CD4-positive, alpha-beta T cell treated with Interleukin-15 for 1 hour (primary cell): ENCODE measurements at regions not wholly inside any gene's neighbourhood (a gene's known extent, or its start where the extent isn't known, plus 50 kb on each side); places are given as distances from the start of the nearest gene placed in this dataset.
"Not testable (repeated sequence)": the region's sequence is repeated elsewhere in the genome, so short reads cannot be mapped to it uniquely, and the experiment has no call there.

Source experiments
- DNase-seq: peaks from one replicate; pipeline ENCODE4 v3.0.0-alpha.2; 2020

DNA sequence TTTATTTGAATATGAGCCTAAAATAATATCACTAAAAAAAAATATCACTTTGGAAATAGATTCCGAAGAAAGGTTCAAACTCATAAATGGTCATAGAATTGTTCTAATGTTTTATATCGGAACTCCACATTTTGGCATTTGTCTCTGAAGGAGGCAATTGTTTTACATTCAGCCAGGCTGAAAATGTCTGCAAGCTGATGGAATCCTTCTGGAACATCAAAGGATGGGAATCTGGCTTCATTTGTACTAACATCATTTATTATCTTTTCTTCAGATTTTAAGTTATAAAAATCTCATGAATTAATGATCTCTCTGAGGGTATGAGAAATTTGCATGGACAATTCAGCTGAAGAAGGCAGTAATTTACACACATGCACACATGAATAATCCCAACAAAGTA, 251.4 kb upstream of the RGMA start:
- DNase-seq, result no peak

GRCh38 chr15:93333796-93334195, 244.8 kb upstream of the RGMA start:
- no peak for DNase-seq

DNA sequence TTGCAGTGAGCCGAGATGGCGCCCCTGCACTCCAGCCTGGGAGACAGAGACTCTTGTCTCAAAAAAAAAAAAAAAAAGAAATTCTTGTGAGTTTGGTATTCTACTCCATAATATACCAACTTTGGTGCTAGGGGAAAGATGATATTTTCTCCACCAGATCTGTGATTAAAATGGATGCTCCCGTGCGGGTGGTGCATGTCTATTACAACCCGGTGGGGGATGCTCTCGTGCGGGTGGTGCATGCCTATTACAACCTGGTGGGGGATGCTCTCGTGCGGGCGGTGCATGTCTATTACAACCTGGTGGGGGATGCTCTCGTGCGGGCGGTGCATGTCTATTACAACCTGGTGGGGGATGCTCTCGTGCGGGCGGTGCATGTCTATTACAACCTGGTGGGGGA, 244.1 kb upstream of the RGMA start:
- not testable (repeated sequence) for DNase-seq

- DNase-seq, result no peak
Measured at GRCh38 chr15:93332168-93332553, 243.2 kb upstream of the RGMA start.

DNA sequence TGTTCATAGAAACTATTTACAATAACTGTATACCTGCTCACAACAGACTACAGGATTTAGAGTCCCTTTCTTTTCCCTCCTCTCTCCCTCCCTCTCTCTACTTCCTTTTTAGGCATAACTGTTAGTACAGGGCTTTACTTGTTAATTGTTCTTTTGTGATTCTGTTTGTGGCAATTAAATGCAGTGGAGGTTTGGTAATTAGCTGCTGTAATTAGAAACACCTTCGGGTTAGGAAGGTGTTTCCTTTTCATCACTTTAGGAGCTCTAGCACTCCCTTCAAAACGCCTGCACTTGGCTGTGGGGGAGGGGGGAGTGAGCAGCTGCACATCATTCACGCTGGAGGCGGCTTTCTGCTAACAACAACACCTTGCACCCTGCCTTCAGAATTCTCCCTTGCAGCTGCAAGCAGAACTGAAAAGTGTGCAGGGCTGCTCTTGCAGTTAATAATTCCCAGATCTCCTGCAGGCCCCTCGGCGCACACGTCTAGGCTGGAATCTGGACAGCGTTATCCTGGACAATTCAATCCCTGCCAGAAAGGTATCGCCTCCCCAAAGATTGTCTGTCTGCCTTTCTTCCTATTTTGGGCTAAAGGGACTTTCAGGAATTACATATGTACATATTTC, 242.6 kb upstream of the RGMA start:
- no peak for DNase-seq

GRCh38 chr15:93330912-93331544, 242.0 kb upstream of the RGMA start:
- no peak for DNase-seq

DNA sequence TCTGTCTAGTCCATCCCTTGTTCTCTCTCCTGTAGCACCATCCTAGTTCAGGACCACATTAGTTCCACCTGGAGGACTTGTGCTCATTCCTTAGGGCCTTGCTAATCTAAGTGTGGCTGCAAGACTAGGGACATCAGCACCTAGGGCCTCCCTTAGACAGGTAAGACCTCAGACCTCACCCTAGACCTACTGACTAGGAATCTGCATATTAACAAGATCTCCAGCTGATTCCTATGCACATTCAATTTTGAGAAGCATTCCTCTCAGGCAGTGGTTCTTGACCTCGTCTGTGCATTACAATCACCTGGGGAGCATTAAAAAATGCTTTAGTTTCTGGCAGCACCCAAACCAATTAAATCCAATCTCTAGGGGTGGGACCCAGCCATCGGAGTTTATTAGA, 238.4 kb upstream of the RGMA start:
- no peak for DNase-seq

GRCh38 chr15:93324186-93324975, 235.4 kb upstream of the RGMA start:
- no peak for DNase-seq

DNA sequence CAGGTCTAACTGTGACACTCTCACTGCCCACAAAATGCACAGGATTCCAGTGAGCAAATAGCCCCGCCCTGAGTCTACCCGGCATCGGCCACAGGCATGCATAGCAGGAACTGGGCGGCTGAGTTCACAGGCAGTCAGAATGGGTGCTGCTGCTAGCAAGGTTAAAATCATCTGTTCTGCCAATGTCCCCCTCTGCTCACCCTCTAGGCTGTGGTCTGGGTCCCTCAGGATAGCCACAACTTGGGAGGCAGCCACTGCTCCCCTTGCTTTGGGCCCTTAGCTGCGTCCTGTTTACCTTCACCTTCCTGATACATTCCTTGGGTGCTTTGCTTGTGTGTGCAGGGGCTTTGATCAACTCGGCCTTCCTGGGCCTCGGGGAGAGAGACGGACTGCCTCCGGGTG, 232.9 kb upstream of the RGMA start:
- DNase-seq, result no peak

DNA sequence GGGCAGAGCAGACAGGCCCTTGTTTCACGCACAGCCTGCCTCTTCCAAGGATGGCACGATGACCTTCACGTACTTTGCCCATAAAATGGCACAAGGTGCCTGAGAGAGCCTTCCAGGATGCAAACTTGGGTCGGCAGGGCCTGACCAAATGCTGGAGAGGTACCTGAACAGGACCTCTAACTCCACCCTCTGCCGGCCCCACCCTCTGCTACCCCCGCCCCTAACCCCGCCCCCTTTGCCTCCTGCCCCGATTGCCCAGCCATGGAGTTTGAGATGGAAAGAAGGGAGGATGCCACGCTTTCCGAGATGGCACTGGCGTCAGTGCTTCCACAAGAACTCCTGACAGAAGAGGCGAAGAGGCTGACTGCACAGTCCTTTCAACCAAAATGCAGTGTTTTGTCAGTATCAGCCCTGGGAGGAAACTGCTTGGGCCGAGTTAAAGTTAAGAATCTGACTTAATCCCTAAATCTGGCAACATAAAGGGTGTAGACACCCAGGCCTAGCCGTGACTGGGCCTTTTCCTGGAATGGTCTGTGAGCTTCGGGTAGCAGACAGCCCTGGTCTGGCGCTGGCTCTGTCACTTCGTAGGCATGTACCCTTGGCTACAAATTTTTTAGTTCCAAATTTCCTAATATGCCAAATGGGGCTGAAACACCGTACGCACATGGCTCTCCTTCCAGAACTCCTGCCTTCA, 230.3 kb upstream of the RGMA start:
- DNase-seq, result no peak

GRCh38 chr15:93317772-93318171, 228.8 kb upstream of the RGMA start:
- no peak for DNase-seq

GRCh38 chr15:93314245-93314644, 225.2 kb upstream of the RGMA start:
- DNase-seq, result no peak

DNA sequence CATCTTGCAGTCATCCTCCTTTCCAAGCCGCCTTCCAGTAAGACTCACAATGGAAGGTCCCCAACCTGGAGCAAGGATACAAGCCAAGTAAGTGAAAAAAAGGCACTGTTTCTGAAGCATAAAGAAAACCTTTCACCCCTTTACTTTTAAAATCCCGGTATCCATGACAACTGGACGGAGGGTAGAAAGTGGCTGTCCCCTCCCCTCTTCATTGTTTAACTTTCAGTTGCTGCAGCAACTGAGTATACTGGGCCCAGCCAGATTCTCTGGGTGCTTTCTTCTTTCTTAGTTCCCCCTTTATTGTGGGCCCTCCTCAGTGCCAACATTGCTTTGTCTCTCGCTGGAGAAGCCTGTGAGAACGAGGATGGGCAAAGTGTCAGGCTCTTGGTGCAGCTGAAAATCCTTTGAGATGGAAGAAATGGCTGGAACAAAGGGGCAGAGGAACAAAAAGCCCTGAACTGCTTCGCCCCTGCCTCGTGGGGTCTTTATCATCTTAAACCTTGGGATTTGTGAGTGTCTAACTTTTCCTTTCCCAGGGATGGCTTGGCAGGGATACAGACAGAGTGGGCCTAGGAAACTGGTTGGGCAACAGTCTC, 224.0 kb upstream of the RGMA start:
- DNase-seq, result no peak

- no peak for DNase-seq
Measured at GRCh38 chr15:93311620-93312019, 222.6 kb upstream of the RGMA start.

- no peak for DNase-seq
Measured at GRCh38 chr15:93308026-93308690, 219.1 kb upstream of the RGMA start.

- DNase-seq, result no peak
Measured at GRCh38 chr15:93307513-93307912, 218.5 kb upstream of the RGMA start.

GRCh38 chr15:93305306-93305705, 216.3 kb upstream of the RGMA start:
- DNase-seq, result no peak

DNA sequence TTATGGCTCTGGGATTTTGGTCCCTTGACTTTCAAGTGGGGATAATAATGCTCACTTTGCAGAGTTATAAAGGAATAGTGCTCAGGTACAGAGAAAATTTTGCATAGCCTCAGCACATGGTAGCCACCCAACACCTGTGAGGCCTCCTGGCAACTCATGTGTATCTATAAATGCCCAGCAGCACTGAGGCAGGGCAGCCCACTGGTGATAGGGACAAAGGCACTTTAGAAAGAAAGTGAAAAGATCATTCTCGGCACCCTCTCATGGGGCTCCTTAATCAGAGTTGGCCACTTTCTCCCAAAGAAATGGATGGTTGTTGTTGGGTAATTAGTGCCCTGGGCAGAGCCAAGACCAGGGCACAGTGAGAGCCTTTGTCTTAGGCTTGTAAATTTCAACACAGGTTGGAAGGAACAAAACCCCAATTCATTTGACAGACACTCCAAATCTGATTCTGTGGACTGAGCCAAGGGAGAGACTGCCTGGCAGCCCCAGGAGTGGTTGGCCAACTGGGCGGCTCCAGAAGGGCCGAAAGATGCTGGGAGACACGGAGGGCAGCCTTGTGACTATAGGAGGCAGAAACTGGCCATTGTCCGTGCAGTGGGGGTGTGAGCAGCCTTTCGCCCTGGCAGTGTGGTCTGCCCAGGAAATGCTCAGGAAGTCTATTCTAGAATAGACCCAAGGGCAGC, 213.2 kb upstream of the RGMA start:
- DNase-seq, result no peak

DNA sequence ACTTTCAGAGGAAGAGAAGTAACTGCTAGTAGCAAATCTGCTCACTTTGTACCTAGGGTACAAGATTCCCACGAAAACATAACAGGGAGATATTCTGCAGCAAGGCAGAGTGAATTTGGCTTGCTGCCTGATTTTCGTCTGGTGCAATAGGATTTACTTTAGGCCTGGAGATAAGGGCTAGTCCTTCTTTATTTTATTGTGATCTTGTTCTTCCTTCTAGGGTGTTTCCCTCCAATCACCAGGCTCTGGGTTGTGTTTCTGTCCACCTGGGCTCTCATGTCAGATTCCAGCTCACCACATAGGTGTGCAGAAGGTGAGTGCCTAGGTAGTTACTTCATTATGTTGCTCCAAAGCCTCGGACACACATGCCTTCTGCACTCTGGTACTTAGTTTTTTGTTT, 211.8 kb upstream of the RGMA start:
- DNase-seq, result no peak

- DNase-seq, result no peak
Measured at GRCh38 chr15:93299675-93300074, 210.7 kb upstream of the RGMA start.

DNA sequence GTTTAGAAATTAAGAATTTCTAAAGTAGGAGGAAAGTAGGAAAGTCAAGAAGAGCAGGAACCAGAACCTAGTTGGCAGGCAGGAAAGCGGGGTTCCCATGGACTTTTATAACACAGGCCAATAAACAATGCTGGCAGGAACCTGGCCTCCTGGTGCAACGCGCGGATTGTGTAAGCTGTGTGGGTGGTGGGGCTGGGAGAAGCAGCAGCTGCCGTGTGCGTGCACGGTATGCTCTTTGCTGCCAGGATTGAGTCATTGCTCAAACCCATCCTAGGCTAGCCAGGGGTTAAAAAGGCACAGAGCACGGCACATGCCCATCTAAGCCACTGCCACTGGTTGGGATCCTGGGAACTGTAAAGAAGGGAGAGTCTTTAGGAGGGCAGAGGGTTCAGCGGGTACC, 209.9 kb upstream of the RGMA start:
- DNase-seq, result no peak
